Sigmoid colon (tissue), 3 donors: ENCODE measurements at regions not wholly inside any gene's neighbourhood (a gene's known extent, or its start where the extent isn't known, plus 50 kb on each side); places are given as distances from the start of the nearest gene placed in this dataset.

Source experiments
- CTCF ChIP-seq, 4 experiments: fragments of 450-650 bp in 3 of 4; fragments of 200-600 bp in 1 of 4; IDR thresholded peaks; one replicate each; pipeline ENCODE4 v1.5.1; 2016 to 2019; ENCODE audit warnings: antibody characterized with exemption in 4 of 4, mild to moderate bottlenecking in 3 of 4, moderate library complexity in 2 of 4
- POLR2A ChIP-seq, 2 donors: fragments of 450-650 bp; IDR thresholded peaks; one replicate each; pipeline ENCODE4 v1.6.1; 2016; ENCODE audit warnings: antibody characterized with exemption in 2 of 2, mild to moderate bottlenecking in 2 of 2, moderate library complexity in 2 of 2

- TF ChIP-seq POLR2A (IDR thresholded peaks at IDR 0.05) (no peak), CTCF (IDR thresholded peaks at IDR 0.05) (no peak)
These were observed 137.3 kb upstream of the NABP1 start for GRCh38 chr2:191540681-191541080.
